WTC11 (cell line): ENCODE measurements at regions not wholly inside any gene's neighbourhood (a gene's known extent, or its start where the extent isn't known, plus 50 kb on each side); places are given as distances from the start of the nearest gene placed in this dataset.

Source experiments
- ATAC-seq: fragments of 200-7000 bp; cut with Tn5 transposase; 2 replicates; pipeline ENCODE4 v1.10.0; 2021; ENCODE audit warnings: mild to moderate bottlenecking, moderate library complexity
- CTCF ChIA-PET: fragments of 300-600 bp; sonication (Branson Sonifier 250); formaldehyde crosslinking; loops from one replicate; lab custom pipeline; 2021; ENCODE audit warnings: antibody characterized with exemption; lab: Charles Lee
- POLR2A ChIA-PET: fragments of 350-600 bp; sonication (Branson Sonifier 250); formaldehyde crosslinking; loops from one replicate; lab custom pipeline; 2021; ENCODE audit warnings: antibody characterized with exemption; lab: Charles Lee
- DNase-seq: peaks from one replicate; pipeline ENCODE4 v3.0.0; 2021; ENCODE audit warnings: low spot score
- H3K27ac Mint-ChIP-seq: 2 replicates; pipeline ENCODE4 v1.8.0; 2021; ENCODE audit warnings: mixed read lengths
- H3K27me3 Mint-ChIP-seq: 2 replicates; pipeline ENCODE4 v1.8.0; 2021; ENCODE audit warnings: low read depth, mild to moderate bottlenecking, moderate library complexity, mixed read lengths
- H3K36me3 Mint-ChIP-seq: 2 replicates; pipeline ENCODE4 v1.8.0; 2021; ENCODE audit warnings: mixed read lengths
- H3K4me1 Mint-ChIP-seq: 2 replicates; pipeline ENCODE4 v1.8.0; 2022; ENCODE audit warnings: mixed read lengths
- H3K4me3 Mint-ChIP-seq: 2 replicates; pipeline ENCODE4 v1.8.0; 2021; ENCODE audit warnings: mild to moderate bottlenecking, moderate library complexity, mixed read lengths
- H3K9me3 Mint-ChIP-seq: 2 replicates; pipeline ENCODE4 v1.8.0; 2021; ENCODE audit warnings: mixed read lengths
- ATF1 ChIP-seq: sonication (generic); formaldehyde crosslinking; IDR thresholded peaks from 2 replicates; pipeline ENCODE4 v1.8.1; 2023; ENCODE audit warnings: mild to moderate bottlenecking, moderate library complexity, missing genetic modification reagents
- CBFB ChIP-seq: sonication (generic); formaldehyde crosslinking; IDR thresholded peaks from 2 replicates; pipeline ENCODE4 v1.8.1; 2022; ENCODE audit warnings: mild to moderate bottlenecking, low read depth, missing genetic modification reagents
- CDX4 ChIP-seq: fragments of 250-450 bp; sonication (Bioruptor Pico); IDR thresholded peaks from 2 replicates; pipeline ENCODE4 v1.9.0; 2021; ENCODE audit warnings: moderate library complexity, mild to moderate bottlenecking, inconsistent platforms, borderline replicate concordance
- E2F5 ChIP-seq: sonication (generic); formaldehyde crosslinking; IDR thresholded peaks from 2 replicates; pipeline ENCODE4 v1.8.1; 2022; ENCODE audit warnings: mild to moderate bottlenecking, moderate library complexity, missing genetic modification reagents
- ESRRA ChIP-seq: sonication (generic); formaldehyde crosslinking; IDR thresholded peaks from 2 replicates; pipeline ENCODE4 v1.8.1; 2022; ENCODE audit warnings: mild to moderate bottlenecking, missing genetic modification reagents, borderline replicate concordance
- FOXP4 ChIP-seq: sonication (generic); formaldehyde crosslinking; IDR thresholded peaks from 2 replicates; pipeline ENCODE4 v1.8.0; 2022; ENCODE audit warnings: mild to moderate bottlenecking, missing genetic modification reagents
- GABPB1 ChIP-seq: sonication (generic); formaldehyde crosslinking; IDR thresholded peaks from 2 replicates; pipeline ENCODE4 v1.8.1; 2023; ENCODE audit warnings: mild to moderate bottlenecking, missing genetic modification reagents
- GTF2I ChIP-seq: fragments of 250-450 bp; sonication (Bioruptor Pico); conservative IDR thresholded peaks from 2 replicates; pipeline ENCODE4 v1.4.0; 2021; ENCODE audit warnings: mild to moderate bottlenecking
- HMGXB4 ChIP-seq: sonication (generic); formaldehyde crosslinking; IDR thresholded peaks from 2 replicates; pipeline ENCODE4 v1.8.1; 2023; ENCODE audit warnings: mild to moderate bottlenecking, moderate library complexity, missing genetic modification reagents
- MAX ChIP-seq: sonication (generic); formaldehyde crosslinking; IDR thresholded peaks from 2 replicates; pipeline ENCODE4 v1.8.0; 2022; ENCODE audit warnings: mild to moderate bottlenecking, missing genetic modification reagents
- NR2C2 ChIP-seq: sonication (generic); formaldehyde crosslinking; IDR thresholded peaks from 2 replicates; pipeline ENCODE4 v1.8.0; 2022; ENCODE audit warnings: mild to moderate bottlenecking, missing genetic modification reagents
- PREB ChIP-seq: sonication (generic); formaldehyde crosslinking; IDR thresholded peaks from 2 replicates; pipeline ENCODE4 v1.8.1; 2022; ENCODE audit warnings: mild to moderate bottlenecking, missing genetic modification reagents, moderate library complexity, borderline replicate concordance
- STAT6 ChIP-seq: sonication (generic); formaldehyde crosslinking; conservative IDR thresholded peaks from 2 replicates; pipeline ENCODE4 v1.8.1; 2023; ENCODE audit warnings: mild to moderate bottlenecking, low read depth, missing genetic modification reagents, moderate library complexity
- TCF7 ChIP-seq: sonication (generic); formaldehyde crosslinking; IDR thresholded peaks from 2 replicates; pipeline ENCODE4 v1.8.0; 2022; ENCODE audit warnings: mild to moderate bottlenecking, low read depth, missing genetic modification reagents, moderate library complexity
- ZBTB43 ChIP-seq: sonication (generic); formaldehyde crosslinking; IDR thresholded peaks from 2 replicates; pipeline ENCODE4 v1.8.1; 2023; ENCODE audit warnings: mild to moderate bottlenecking, missing genetic modification reagents
- ZMAT4 ChIP-seq: fragments of 250-450 bp; sonication (Bioruptor Pico); IDR thresholded peaks from 2 replicates; pipeline ENCODE4 v1.9.0; 2021; ENCODE audit warnings: mild to moderate bottlenecking
- ZNF219 ChIP-seq: sonication (generic); formaldehyde crosslinking; IDR thresholded peaks from 2 replicates; pipeline ENCODE4 v1.8.0; 2023; ENCODE audit warnings: missing genetic modification reagents, mild to moderate bottlenecking, borderline replicate concordance
- ZNF232 ChIP-seq: sonication (generic); formaldehyde crosslinking; IDR thresholded peaks from 2 replicates; pipeline ENCODE4 v1.8.0; 2022; ENCODE audit warnings: mild to moderate bottlenecking, missing genetic modification reagents
- ZNF317 ChIP-seq: sonication (generic); formaldehyde crosslinking; IDR thresholded peaks from 2 replicates; pipeline ENCODE4 v1.8.1; 2023; ENCODE audit warnings: low read depth, mild to moderate bottlenecking, moderate library complexity, missing genetic modification reagents, borderline replicate concordance
- ZNF532 ChIP-seq: fragments of 250-450 bp; sonication (Bioruptor Pico); IDR thresholded peaks from 2 replicates; pipeline ENCODE4 v1.9.0; 2021; ENCODE audit warnings: mild to moderate bottlenecking, borderline replicate concordance

- TF ChIP-seq FOXP4 (CRISPR knock-in tag) (no peak), ZNF532 (CRISPR knock-in tag) (no peak), ESRRA (CRISPR knock-in tag) (no peak), PREB (CRISPR knock-in tag) (no peak), E2F5 (CRISPR knock-in tag) (no peak), STAT6 (CRISPR knock-in tag) (no peak)
These were observed 174.3 kb downstream of the SNX10 start (continued) for GRCh38 chr7:26466007-26466406.

GRCh38 chr7:26467104-26467503, 175.4 kb downstream of the SNX10 start:
- H3K4me3 Mint-ChIP-seq = no peak overlapping the region
- no peak overlapping the region for H3K27ac Mint-ChIP-seq
- H3K27me3 Mint-ChIP-seq = no peaks in the 10 kb centered on the region
- no peaks in the 10 kb centered on the region for H3K9me3 Mint-ChIP-seq
- ATAC-seq (no peak), DNase-seq (no peak)
- ChIA-PET POLR2A (no interaction called here), CTCF (no interaction called here)
- no peaks in the 10 kb centered on the region for H3K4me1 Mint-ChIP-seq
- H3K36me3 Mint-ChIP-seq = no peaks in the 10 kb centered on the region
- TF ChIP-seq HMGXB4 (CRISPR knock-in tag) (no peak), ZNF219 (CRISPR knock-in tag) (no peak), NR2C2 (CRISPR knock-in tag) (no peak), ZBTB43 (CRISPR knock-in tag) (no peak), TCF7 (CRISPR knock-in tag) (no peak), ATF1 (CRISPR knock-in tag) (no peak), MAX (CRISPR knock-in tag) (no peak), ZMAT4 (CRISPR knock-in tag) (no peak), CDX4 (CRISPR knock-in tag) (no peak), GTF2I (CRISPR knock-in tag) (no peak), GABPB1 (CRISPR knock-in tag) (no peak), CBFB (no peak), ZNF232 (no peak), ZNF317 (no peak)
